ENCODE measurements at regions not wholly inside any gene's neighbourhood (a gene's known extent, or its start where the extent isn't known, plus 50 kb on each side); places are given as distances from the start of the nearest gene placed in this dataset.

- Histone ChIP-seq H3K4me3 (ENCODE audit: low read depth in 2 of 2, low read length in 2 of 2) (no peak overlapping the region), H3K36me3 (ENCODE audit: control insufficient read depth, insufficient read depth, low read length) (no peaks in the 10 kb centered on the region), H3K9me3 (ENCODE audit: control insufficient read depth, insufficient read depth, low read depth, low read length) (no peaks in the 10 kb centered on the region), H3K27ac (ENCODE audit: low read length) (peak overlapping the region; percentile 19; the same call in 1 of the 2 replicates), H3K27me3 (ENCODE audit: control insufficient read depth, insufficient read depth, low read length) (no peaks in the 10 kb centered on the region), H3K4me1 (ENCODE audit: control insufficient read depth, insufficient read depth, low read length) (peaks cover 4% of the 10 kb centered on the region; the same call in 1 of the 2 replicates)
- intact Hi-C loops (cut with micrococcal nuclease; ENCODE audit: unreplicated experiment) (no loop called here), in situ Hi-C loops (cut with HindIII; ENCODE audit: low pct_unique_long_range_greater_than_20kb, low sequenced_read_pairs) (no loop called here)
- no TSS peak for BruUV-seq (replicated peaks)
- DNase-seq (ENCODE audit: low read depth, low spot score) (no peak), ATAC-seq (no peak)
- POLR2A ChIA-PET = no interaction called here
- CTCF ChIA-PET = interaction anchor here (0.6 kb wide), 1 partner anchor 52 kb away, joined by 4 read pairs; no protein-coding TSS in a partner anchor
- no peak for TF ChIP-seq REST (IDR thresholded peaks at IDR 0.05; ENCODE audit: insufficient read depth in 1 of 2, low read depth in 2 of 2, low read length in 1 of 2)
- no peak for TF ChIP-seq CTCF (IDR thresholded peaks at IDR 0.05)
- no peak for TF ChIP-seq SIN3A (IDR thresholded peaks at IDR 0.05; ENCODE audit: borderline replicate concordance, insufficient read depth, low read depth, low read length)
- no peak for TF ChIP-seq TCF7L2 (IDR thresholded peaks at IDR 0.05; ENCODE audit: low read depth, low read length)
- no peak for TF ChIP-seq POLR2AphosphoS5 (IDR thresholded peaks at IDR 0.05; ENCODE audit: low read depth, low read length)
These were observed 310.1 kb downstream of the PRL start for GRCh38 chr6:21986703-21987102.

- no peak for TF ChIP-seq REST (IDR thresholded peaks at IDR 0.05; ENCODE audit: insufficient read depth in 1 of 2, low read depth in 2 of 2, low read length in 1 of 2)
- TF ChIP-seq SIN3A (IDR thresholded peaks at IDR 0.05; ENCODE audit: borderline replicate concordance, insufficient read depth, low read depth, low read length) = no peak
- no peak for TF ChIP-seq CTCF (IDR thresholded peaks at IDR 0.05)
- no peak for TF ChIP-seq TCF7L2 (IDR thresholded peaks at IDR 0.05; ENCODE audit: low read depth, low read length)
- no peak for TF ChIP-seq POLR2AphosphoS5 (IDR thresholded peaks at IDR 0.05; ENCODE audit: low read depth, low read length)
- POLR2A ChIA-PET = no interaction called here
- no peak overlapping the region for H3K27ac ChIP-seq (ENCODE audit: low read length)
- in situ Hi-C loops (cut with HindIII; ENCODE audit: low pct_unique_long_range_greater_than_20kb, low sequenced_read_pairs) (no loop called here), intact Hi-C loops (cut with micrococcal nuclease; ENCODE audit: unreplicated experiment) (no loop called here)
- no peak for ATAC-seq
- peaks cover 4% of the 10 kb centered on the region; the same call in 1 of the 2 replicates for H3K4me1 ChIP-seq (ENCODE audit: control insufficient read depth, insufficient read depth, low read length)
- H3K4me3 ChIP-seq (ENCODE audit: low read depth in 2 of 2, low read length in 2 of 2) = peak overlapping the region in 1 of 2 experiments; percentile 31; a peak in 2 of 4 replicates
- H3K27me3 ChIP-seq (ENCODE audit: control insufficient read depth, insufficient read depth, low read length) = no peaks in the 10 kb centered on the region
- DNase-seq (ENCODE audit: low read depth, low spot score) = no peak
- CTCF ChIA-PET = no interaction called here
- no peaks in the 10 kb centered on the region for H3K9me3 ChIP-seq (ENCODE audit: control insufficient read depth, insufficient read depth, low read depth, low read length)
- no TSS peak for BruUV-seq (replicated peaks)
- H3K36me3 ChIP-seq (ENCODE audit: control insufficient read depth, insufficient read depth, low read length) = no peaks in the 10 kb centered on the region
These were observed 309.3 kb downstream of the PRL start for GRCh38 chr6:21987501-21987957.
